Neural cell (in vitro differentiated cells): ENCODE measurements at regions not wholly inside any gene's neighbourhood (a gene's known extent, or its start where the extent isn't known, plus 50 kb on each side); places are given as distances from the start of the nearest gene placed in this dataset.

Experiments
- H2AFZ ChIP-seq: fragments of 200-600, 300-800 bp; sonication (generic), shearing (Covaris generic); 2 replicates; pipeline ENCODE4 v1.6.0; 2014; ENCODE audit warnings: low read depth, mild to moderate bottlenecking, antibody characterized with exemption, low read length, moderate library complexity
- H3F3A ChIP-seq: fragments of 200-600 bp; shearing (Covaris generic); 2 replicates; pipeline ENCODE4 v1.6.1; 2016; ENCODE audit warnings: mild to moderate bottlenecking, moderate library complexity, mixed read lengths, antibody characterized with exemption, low read length; ENCODE audit not compliant: insufficient read depth, poor library complexity, severe bottlenecking
- H3K27ac ChIP-seq: fragments of 200-600, 300-800 bp; sonication (generic), shearing (Covaris generic); 2 replicates; pipeline ENCODE4 v1.5.1; 2014; ENCODE audit warnings: mild to moderate bottlenecking, low read length, moderate library complexity
- H3K27me3 ChIP-seq: fragments of 300-800, 200-600 bp; sonication (generic), shearing (Covaris generic); 2 replicates; pipeline ENCODE4 v1.6.0; 2014; ENCODE audit warnings: mild to moderate bottlenecking, low read depth, low read length, moderate library complexity; ENCODE audit not compliant: insufficient read depth
- H3K36me3 ChIP-seq: fragments of 300-800, 200-600 bp; sonication (generic), shearing (Covaris generic); 2 replicates; pipeline ENCODE4 v1.5.1; 2014; ENCODE audit warnings: mild to moderate bottlenecking, antibody characterized with exemption, low read length, moderate library complexity; ENCODE audit not compliant: insufficient read depth
- H3K4me2 ChIP-seq: fragments of 300-800, 200-600 bp; sonication (generic), shearing (Covaris generic); 2 replicates; pipeline ENCODE4 v1.6.0; 2014; ENCODE audit warnings: mild to moderate bottlenecking, low read length
- H3K4me3 ChIP-seq: fragments of 300-800, 200-600 bp; sonication (generic), shearing (Covaris generic); 2 replicates; pipeline ENCODE4 v1.5.1; 2014; ENCODE audit warnings: mild to moderate bottlenecking, low read length, moderate library complexity
- H3K79me2 ChIP-seq: fragments of 200-600 bp; shearing (Covaris generic); replicated peaks from 2 replicates; pipeline ENCODE4 v1.6.0; 2014; ENCODE audit warnings: mild to moderate bottlenecking, low read length, moderate library complexity; ENCODE audit not compliant: insufficient read depth
- H3K9ac ChIP-seq: fragments of 300-800, 200-600 bp; sonication (generic), shearing (Covaris generic); 2 replicates; pipeline ENCODE4 v1.6.1; 2016; ENCODE audit warnings: mild to moderate bottlenecking, low read length, mixed read lengths
- H3K9me2 ChIP-seq: fragments of 200-600 bp; shearing (Covaris generic); 2 replicates; pipeline ENCODE4 v1.6.1; 2016; ENCODE audit warnings: mild to moderate bottlenecking, low read length, mixed read lengths; ENCODE audit not compliant: insufficient read depth
- H3K9me3 ChIP-seq: fragments of 200-600, 300-800 bp; sonication (generic), shearing (Covaris generic); 2 replicates; pipeline ENCODE4 v1.6.1; 2016; ENCODE audit warnings: mild to moderate bottlenecking, mixed run types, low read length, moderate library complexity, mixed read lengths
- H4K20me1 ChIP-seq: fragments of 200-600 bp; shearing (Covaris generic); 2 replicates; pipeline ENCODE4 v1.6.1; 2016; ENCODE audit warnings: mild to moderate bottlenecking, mixed run types; ENCODE audit not compliant: insufficient read depth
- EP300 ChIP-seq: fragments of 450-650 bp; conservative IDR thresholded peaks from 2 replicates; pipeline ENCODE4 v1.6.1; 2014; ENCODE audit warnings: antibody characterized with exemption, mild to moderate bottlenecking, moderate library complexity; ENCODE audit not compliant: poor library complexity, severe bottlenecking
- EZH2 ChIP-seq: fragments of 200-600, 300-800 bp; shearing (Covaris generic), sonication (generic); IDR thresholded peaks from 2 replicates; pipeline ENCODE4 v1.6.1; 2014; ENCODE audit warnings: antibody characterized with exemption, low read length, borderline replicate concordance, mild to moderate bottlenecking; ENCODE audit not compliant: insufficient read depth, poor library complexity, severe bottlenecking
- MXI1 ChIP-seq: fragments of 450-650 bp; conservative IDR thresholded peaks from 2 replicates; pipeline ENCODE4 v1.6.1; 2014; ENCODE audit warnings: antibody characterized with exemption, mild to moderate bottlenecking; ENCODE audit not compliant: poor library complexity, severe bottlenecking
- POLR2AphosphoS5 ChIP-seq: IDR thresholded peaks from 2 replicates; pipeline ENCODE4 v1.6.1; 2012
- RAD21 ChIP-seq: fragments of 450-650 bp; conservative IDR thresholded peaks from 2 replicates; pipeline ENCODE4 v1.6.1; 2014; ENCODE audit warnings: antibody characterized with exemption, mild to moderate bottlenecking, moderate library complexity
- SMC3 ChIP-seq: fragments of 450-650 bp; conservative IDR thresholded peaks from 2 replicates; pipeline ENCODE4 v1.6.1; 2014; ENCODE audit warnings: antibody characterized with exemption, mild to moderate bottlenecking, moderate library complexity; ENCODE audit not compliant: poor library complexity
- TAF1 ChIP-seq: IDR thresholded peaks from 2 replicates; pipeline ENCODE4 v1.6.1; 2012; ENCODE audit warnings: low read depth
- TF ChIP-seq, protein P1 (sequence below): IDR thresholded peaks from 2 replicates; pipeline ENCODE4 v1.6.1; 2012; ENCODE audit warnings: borderline replicate concordance
- TF ChIP-seq, protein P2 (sequence below): fragments of 450-650 bp; IDR thresholded peaks from 2 replicates; pipeline ENCODE4 v1.5.1; 2014; ENCODE audit warnings: antibody characterized with exemption, mild to moderate bottlenecking, moderate library complexity; ENCODE audit not compliant: poor library complexity, severe bottlenecking

DNA sequence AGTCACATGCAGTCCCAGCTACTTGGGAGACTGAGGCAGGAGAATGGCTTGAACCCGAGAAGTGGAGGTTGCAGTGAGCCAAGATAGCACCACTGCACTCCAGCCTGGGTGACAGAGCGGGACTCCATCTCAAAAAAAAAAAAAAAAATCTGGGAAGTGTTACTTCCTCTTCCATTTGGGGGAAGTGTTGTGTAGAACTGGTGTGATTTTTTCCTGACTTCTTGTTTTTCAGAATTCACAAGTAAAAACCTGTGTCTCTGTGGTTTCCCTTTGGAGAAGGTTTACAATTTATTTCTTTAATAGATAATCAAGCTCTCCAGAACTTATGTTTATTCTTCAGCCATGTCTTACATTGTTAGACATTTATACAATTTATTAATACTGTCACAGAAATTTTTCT lies 396.1 kb downstream of the BRD1 start:
- no peaks in the 10 kb centered on the region for H3K9me3 ChIP-seq
- no peak overlapping the region for H3K4me3 ChIP-seq
- no peaks in the 10 kb centered on the region for H3K36me3 ChIP-seq
- H3K9ac ChIP-seq = no peak overlapping the region
- H3K27ac ChIP-seq = no peak overlapping the region
- no peaks in the 10 kb centered on the region for H3K79me2 ChIP-seq
- no peaks in the 10 kb centered on the region for H3F3A ChIP-seq
- H2AFZ ChIP-seq = no peak overlapping the region
- H3K9me2 ChIP-seq = no peaks in the 10 kb centered on the region
- TF ChIP-seq MXI1 (no peak), POLR2AphosphoS5 (no peak), EZH2 (no peak), RAD21 (no peak), EP300 (no peak), TAF1 (no peak), SMC3 (no peak)
- TF ChIP-seq, protein P1, sequence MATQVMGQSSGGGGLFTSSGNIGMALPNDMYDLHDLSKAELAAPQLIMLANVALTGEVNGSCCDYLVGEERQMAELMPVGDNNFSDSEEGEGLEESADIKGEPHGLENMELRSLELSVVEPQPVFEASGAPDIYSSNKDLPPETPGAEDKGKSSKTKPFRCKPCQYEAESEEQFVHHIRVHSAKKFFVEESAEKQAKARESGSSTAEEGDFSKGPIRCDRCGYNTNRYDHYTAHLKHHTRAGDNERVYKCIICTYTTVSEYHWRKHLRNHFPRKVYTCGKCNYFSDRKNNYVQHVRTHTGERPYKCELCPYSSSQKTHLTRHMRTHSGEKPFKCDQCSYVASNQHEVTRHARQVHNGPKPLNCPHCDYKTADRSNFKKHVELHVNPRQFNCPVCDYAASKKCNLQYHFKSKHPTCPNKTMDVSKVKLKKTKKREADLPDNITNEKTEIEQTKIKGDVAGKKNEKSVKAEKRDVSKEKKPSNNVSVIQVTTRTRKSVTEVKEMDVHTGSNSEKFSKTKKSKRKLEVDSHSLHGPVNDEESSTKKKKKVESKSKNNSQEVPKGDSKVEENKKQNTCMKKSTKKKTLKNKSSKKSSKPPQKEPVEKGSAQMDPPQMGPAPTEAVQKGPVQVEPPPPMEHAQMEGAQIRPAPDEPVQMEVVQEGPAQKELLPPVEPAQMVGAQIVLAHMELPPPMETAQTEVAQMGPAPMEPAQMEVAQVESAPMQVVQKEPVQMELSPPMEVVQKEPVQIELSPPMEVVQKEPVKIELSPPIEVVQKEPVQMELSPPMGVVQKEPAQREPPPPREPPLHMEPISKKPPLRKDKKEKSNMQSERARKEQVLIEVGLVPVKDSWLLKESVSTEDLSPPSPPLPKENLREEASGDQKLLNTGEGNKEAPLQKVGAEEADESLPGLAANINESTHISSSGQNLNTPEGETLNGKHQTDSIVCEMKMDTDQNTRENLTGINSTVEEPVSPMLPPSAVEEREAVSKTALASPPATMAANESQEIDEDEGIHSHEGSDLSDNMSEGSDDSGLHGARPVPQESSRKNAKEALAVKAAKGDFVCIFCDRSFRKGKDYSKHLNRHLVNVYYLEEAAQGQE = no peak
- TF ChIP-seq, protein P2, sequence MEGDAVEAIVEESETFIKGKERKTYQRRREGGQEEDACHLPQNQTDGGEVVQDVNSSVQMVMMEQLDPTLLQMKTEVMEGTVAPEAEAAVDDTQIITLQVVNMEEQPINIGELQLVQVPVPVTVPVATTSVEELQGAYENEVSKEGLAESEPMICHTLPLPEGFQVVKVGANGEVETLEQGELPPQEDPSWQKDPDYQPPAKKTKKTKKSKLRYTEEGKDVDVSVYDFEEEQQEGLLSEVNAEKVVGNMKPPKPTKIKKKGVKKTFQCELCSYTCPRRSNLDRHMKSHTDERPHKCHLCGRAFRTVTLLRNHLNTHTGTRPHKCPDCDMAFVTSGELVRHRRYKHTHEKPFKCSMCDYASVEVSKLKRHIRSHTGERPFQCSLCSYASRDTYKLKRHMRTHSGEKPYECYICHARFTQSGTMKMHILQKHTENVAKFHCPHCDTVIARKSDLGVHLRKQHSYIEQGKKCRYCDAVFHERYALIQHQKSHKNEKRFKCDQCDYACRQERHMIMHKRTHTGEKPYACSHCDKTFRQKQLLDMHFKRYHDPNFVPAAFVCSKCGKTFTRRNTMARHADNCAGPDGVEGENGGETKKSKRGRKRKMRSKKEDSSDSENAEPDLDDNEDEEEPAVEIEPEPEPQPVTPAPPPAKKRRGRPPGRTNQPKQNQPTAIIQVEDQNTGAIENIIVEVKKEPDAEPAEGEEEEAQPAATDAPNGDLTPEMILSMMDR = no peak
- no peaks in the 10 kb centered on the region for H3K27me3 ChIP-seq
- no peaks in the 10 kb centered on the region for H4K20me1 ChIP-seq
- no peak overlapping the region for H3K4me2 ChIP-seq

DNA sequence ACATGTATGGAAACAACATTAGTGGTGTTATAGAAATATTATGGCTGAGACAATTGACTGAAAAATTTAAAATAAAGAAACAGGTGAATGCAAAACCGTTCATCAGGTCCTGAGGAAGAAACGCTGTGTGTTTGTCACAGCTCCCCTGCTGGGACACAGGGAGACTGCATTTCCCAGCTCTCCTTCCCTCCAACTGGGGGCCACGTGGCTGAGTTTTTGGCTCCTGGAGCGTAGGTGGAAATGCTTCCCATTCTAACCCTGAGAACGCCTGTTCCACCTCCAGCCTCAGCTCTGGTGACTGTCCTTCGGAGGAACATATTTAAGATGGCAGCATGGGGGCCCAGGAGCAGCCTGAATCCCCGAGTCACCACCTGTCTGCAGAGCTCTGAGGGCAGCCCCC lies 398.6 kb downstream of the BRD1 start:
- no peaks in the 10 kb centered on the region for H3K79me2 ChIP-seq

More for the DNA sequence above, 398.6 kb downstream of the BRD1 start:
- Histone ChIP-seq H4K20me1 (no peaks in the 10 kb centered on the region), H3F3A (no peaks in the 10 kb centered on the region), H3K9ac (no peak overlapping the region), H3K9me3 (no peaks in the 10 kb centered on the region), H2AFZ (no peak overlapping the region), H3K4me2 (no peak overlapping the region), H3K4me3 (no peak overlapping the region), H3K27ac (no peak overlapping the region), H3K36me3 (no peaks in the 10 kb centered on the region), H3K9me2 (no peaks in the 10 kb centered on the region), H3K27me3 (no peaks in the 10 kb centered on the region)
- TF ChIP-seq, protein P1 = no peak
- no peak for TF ChIP-seq RAD21
- no peak for TF ChIP-seq MXI1
- TF ChIP-seq EZH2 = no peak
- no peak for TF ChIP-seq POLR2AphosphoS5
- no peak for TF ChIP-seq TAF1
- no peak for TF ChIP-seq SMC3
- TF ChIP-seq EP300 = no peak
- TF ChIP-seq, protein P2 = no peak
